ENCODE measurements at regions not wholly inside any gene's neighbourhood (a gene's known extent, or its start where the extent isn't known, plus 50 kb on each side); places are given as distances from the start of the nearest gene placed in this dataset.

DNA sequence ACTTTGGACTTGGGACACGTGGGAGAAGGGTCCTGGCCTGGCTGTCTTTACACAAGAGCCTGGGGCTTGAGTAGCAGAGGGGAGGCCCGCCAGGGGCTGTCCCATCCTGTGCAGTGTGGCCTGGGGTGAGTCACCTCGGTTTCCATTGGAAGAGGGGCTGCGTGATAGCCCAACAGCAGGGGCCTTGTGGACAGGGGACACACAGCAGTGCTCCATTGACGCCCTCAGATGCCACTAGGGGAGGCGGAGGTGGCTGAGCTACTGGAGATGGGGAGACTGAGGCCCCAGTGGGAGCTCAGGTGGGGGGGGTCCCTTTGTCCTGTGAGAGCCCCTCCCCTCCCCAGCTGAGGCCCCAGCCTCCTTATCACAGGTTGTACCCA is 50.0 kb upstream of the RNU6ATAC start:
- Histone ChIP-seq H3K36me3 (replicated peaks; ENCODE audit: control insufficient read depth, insufficient read depth, low read length) (no peaks in the 10 kb centered on the region), H3K4me3 (ENCODE audit: insufficient read depth, low read depth, low read length) (no peak overlapping the region), H3K27me3 (ENCODE audit: control insufficient read depth, insufficient read depth, low read length) (no peaks in the 10 kb centered on the region)
- peak; percentile 40 for DNase-seq

DNA sequence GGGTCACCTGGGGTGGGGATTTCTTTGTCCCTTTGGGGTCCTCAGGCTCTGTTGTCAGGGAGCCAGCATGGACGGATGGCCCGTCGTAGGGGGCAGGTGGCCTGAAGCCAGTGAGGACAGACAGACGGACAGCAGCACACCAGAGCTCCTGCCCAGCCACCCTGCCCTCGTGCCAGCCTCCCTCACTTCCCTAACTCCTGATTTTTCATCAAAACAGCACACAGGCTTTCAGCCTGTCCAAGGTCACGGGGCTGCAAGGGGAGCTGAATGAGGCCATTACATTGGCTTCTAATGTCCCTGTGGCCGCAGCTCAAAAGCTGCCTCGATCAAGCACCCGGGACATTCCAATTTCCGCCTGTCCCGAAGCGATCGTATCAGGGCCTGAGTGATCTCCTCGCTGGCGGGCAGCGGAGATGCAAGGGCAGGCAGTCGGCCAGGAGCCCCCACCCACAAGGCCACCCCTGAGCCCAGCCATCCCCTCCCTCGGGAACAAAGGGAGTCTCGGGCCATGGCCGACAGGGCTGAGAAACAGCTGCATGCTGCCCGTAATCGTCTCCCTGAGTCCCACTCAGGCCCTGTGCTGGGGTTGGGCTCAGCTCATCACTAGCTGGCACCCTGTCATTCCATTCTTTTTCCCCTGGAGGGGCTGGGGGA is 50.5 kb upstream of the RNU6ATAC start:
- no peak overlapping the region for H3K4me3 ChIP-seq (ENCODE audit: insufficient read depth, low read depth, low read length)
- no peaks in the 10 kb centered on the region for H3K27me3 ChIP-seq (ENCODE audit: control insufficient read depth, insufficient read depth, low read length)
- DNase-seq = no peak
- H3K36me3 ChIP-seq (replicated peaks; ENCODE audit: control insufficient read depth, insufficient read depth, low read length) = no peaks in the 10 kb centered on the region

DNA sequence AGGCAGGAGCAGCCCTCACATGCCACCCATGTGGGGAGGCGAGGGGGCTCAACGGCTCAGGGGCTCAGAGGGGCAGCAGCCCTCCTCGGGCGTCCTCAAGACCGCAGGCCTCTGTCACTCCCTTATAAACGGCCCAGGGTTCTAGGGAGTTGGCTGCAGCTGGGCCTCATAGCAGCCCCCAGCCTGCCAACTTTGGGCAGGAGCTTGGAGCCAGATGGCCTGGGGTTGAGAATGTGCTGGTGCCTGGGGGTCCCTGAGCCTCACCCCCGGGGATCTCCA is 51.0 kb upstream of the RNU6ATAC start:
- no peak overlapping the region for H3K4me3 ChIP-seq (ENCODE audit: insufficient read depth, low read depth, low read length)
- DNase-seq = peak; percentile 55
- no peaks in the 10 kb centered on the region for H3K27me3 ChIP-seq (ENCODE audit: control insufficient read depth, insufficient read depth, low read length)
- H3K36me3 ChIP-seq (replicated peaks; ENCODE audit: control insufficient read depth, insufficient read depth, low read length) = no peaks in the 10 kb centered on the region

DNA sequence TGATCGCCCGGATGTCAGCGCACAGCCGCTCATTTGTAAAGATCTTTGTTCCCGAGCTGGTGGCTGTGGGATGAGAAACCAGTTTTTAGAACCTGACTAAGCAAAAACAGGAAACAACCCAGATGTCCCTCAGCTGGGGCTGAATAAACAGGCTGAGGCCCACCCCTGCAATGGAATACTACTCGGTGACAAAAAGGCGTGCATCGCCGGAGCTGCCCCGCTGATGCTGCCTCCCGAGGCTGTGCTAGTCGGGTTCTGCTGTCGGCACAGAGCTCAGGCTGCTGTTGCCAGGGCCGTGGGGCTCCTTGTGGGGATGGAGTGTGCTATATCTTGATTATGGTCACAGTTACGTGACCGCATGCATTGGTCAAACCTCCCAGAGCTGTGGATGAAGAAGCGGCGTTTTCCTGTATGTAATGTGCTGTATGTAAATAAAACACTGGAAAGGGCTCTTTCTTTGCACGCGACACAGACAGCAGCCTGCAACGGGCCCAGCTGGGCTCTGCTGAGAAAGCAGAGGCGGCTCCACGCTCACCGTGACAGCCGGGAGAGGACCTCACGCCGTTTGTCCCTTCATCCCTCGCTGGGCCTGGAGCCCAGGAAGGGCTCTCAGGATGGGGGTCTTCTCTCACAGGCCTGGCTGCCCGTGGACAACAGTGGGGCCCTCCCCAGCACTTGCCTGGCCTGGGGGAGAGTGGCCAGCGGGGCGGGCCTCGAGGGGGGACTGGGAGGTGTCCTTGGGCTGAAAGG is 51.5 kb upstream of the RNU6ATAC start:
- peak; percentile 52 for DNase-seq
- H3K36me3 ChIP-seq (replicated peaks; ENCODE audit: control insufficient read depth, insufficient read depth, low read length) = no peaks in the 10 kb centered on the region
- no peak overlapping the region for H3K4me3 ChIP-seq (ENCODE audit: insufficient read depth, low read depth, low read length)
- no peaks in the 10 kb centered on the region for H3K27me3 ChIP-seq (ENCODE audit: control insufficient read depth, insufficient read depth, low read length)

DNA sequence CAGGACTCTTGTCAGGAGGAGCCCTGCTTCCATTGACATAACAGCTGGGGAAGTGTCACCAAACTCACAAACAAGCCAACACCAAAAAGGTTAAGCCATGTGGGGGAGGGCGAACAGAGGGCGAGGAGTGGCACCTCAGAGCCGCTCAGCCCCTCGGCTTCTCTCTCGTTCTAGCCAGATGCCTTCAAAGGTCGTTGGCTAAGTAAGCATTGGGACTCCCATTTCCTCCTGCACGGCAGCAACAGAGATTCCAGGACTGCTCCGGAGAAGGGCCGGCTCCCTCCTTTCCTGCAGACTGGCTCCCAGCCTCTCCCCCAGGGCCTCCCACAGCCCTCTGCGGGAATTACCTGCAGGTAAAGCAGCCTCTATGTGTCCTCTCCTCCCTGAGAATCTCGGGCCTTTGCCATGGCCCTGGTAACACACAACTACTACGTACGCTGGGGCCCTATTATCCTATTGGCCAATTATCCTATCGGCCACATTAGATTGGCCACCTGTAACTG is 52.1 kb upstream of the RNU6ATAC start:
- Histone ChIP-seq H3K4me3 (ENCODE audit: insufficient read depth, low read depth, low read length) (no peak overlapping the region), H3K36me3 (replicated peaks; ENCODE audit: control insufficient read depth, insufficient read depth, low read length) (no peaks in the 10 kb centered on the region), H3K27me3 (ENCODE audit: control insufficient read depth, insufficient read depth, low read length) (no peaks in the 10 kb centered on the region)
- DNase-seq = peak; percentile 62

DNA sequence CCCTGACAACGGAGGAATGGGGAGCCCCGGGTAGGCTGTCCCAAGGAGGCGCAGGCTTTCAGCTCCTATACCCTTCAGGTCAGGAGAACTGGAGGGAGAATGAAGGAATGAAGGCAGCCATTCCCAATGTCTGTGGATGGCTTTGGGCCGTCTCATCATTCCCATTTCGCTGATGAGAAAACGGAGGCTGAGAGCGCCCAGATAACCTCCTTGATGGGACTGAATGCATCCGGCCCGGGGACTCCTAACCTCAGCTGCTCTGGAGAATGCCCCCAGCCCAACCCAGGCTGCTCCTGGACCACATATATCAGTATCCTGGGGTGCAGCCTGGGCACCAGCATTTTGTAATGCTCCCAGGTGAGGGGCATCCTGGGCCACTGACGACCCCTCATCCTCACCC is 52.6 kb upstream of the RNU6ATAC start:
- Histone ChIP-seq H3K27me3 (ENCODE audit: control insufficient read depth, insufficient read depth, low read length) (no peaks in the 10 kb centered on the region), H3K36me3 (replicated peaks; ENCODE audit: control insufficient read depth, insufficient read depth, low read length) (no peaks in the 10 kb centered on the region), H3K4me3 (ENCODE audit: insufficient read depth, low read depth, low read length) (no peak overlapping the region)
- DNase-seq = no peak

DNA sequence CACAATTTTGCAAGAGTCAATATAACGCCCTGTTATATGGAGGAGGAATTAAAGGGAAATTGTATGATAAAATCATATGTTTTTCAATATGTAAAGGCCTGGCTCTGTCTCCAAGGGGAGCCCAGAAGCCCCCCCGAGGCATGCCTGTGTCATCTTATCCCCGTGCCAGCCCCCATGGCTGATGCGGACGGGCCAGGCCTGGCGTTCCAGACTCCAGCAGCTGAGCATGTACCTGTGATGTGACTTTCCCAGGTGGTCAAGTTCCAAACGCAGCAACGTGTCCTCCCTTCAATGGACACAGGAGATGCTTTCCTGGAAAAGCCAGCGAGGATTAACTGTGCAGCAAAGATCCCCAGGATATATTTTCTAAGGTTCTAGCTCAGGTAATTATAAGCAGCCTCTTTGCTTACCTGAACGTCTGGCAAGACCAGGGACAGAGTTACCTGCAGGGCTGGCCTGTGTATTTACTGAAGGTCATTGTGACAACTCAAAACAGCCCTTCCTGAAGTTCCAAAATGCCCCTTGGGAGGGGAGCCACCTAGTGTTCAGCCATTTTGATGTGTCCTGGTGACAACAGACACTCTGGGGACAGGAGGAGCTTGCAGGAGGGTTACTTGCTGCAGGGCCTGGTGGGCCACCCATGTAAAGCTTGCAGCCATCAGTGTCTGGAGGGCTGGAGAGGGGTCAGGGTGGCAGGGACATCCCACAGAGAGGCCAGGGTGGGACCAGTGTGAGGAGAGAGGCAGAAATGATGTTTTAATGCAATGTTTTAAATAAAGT is 53.3 kb upstream of the RNU6ATAC start:
- no peak overlapping the region for H3K4me3 ChIP-seq (ENCODE audit: insufficient read depth, low read depth, low read length)
- DNase-seq = peak; percentile 64
- no peaks in the 10 kb centered on the region for H3K27me3 ChIP-seq (ENCODE audit: control insufficient read depth, insufficient read depth, low read length)
- no peaks in the 10 kb centered on the region for H3K36me3 ChIP-seq (replicated peaks; ENCODE audit: control insufficient read depth, insufficient read depth, low read length)

DNA sequence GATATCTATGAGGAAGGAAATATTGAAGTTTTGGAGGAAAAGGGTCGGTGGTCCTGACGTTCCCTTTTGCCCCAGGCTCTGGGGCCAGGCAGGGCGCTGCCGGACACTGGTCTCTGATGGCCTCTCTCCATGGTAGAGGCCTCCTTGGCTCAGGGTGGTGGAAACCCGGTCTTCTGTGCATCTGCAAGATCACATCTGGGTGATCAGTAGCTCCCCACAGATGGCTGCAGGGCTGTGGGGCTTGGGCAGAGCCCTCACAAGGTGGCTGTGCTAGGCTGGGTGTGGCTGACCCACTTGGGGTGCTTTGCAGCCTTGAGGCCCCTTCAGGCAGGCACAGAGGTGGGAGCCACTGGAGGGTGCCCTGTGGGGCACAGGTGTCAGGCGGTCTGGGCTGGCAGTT is 53.9 kb upstream of the RNU6ATAC start:
- Histone ChIP-seq H3K4me3 (ENCODE audit: insufficient read depth, low read depth, low read length) (no peak overlapping the region), H3K36me3 (replicated peaks; ENCODE audit: control insufficient read depth, insufficient read depth, low read length) (no peaks in the 10 kb centered on the region), H3K27me3 (ENCODE audit: control insufficient read depth, insufficient read depth, low read length) (no peaks in the 10 kb centered on the region)
- peak; percentile 18 for DNase-seq

DNA sequence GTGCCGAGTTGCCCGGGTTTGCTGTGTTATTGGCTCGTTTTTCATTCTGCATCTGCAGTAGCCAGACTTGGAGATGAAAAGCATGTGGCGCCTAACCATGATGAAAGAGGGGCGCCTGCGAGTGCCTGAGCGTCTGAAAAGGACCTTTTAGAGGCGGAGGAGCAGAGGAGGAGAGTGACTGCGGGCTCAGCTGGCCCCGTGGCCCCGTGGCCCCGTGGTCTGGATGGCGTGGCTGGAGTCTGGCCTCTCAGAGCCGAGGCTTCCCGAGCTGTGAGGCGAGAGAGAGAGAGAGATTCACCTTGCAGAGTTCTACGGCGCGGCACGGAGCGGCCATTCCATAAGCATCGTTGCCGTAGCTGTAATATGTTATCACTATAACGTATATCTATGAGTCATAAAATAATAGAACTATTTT is 55.3 kb upstream of the RNU6ATAC start:
- Histone ChIP-seq H3K4me3 (ENCODE audit: insufficient read depth, low read depth, low read length) (no peak overlapping the region), H3K36me3 (replicated peaks; ENCODE audit: control insufficient read depth, insufficient read depth, low read length) (no peaks in the 10 kb centered on the region), H3K27me3 (ENCODE audit: control insufficient read depth, insufficient read depth, low read length) (no peaks in the 10 kb centered on the region)
- DNase-seq = peak; percentile 23

DNA sequence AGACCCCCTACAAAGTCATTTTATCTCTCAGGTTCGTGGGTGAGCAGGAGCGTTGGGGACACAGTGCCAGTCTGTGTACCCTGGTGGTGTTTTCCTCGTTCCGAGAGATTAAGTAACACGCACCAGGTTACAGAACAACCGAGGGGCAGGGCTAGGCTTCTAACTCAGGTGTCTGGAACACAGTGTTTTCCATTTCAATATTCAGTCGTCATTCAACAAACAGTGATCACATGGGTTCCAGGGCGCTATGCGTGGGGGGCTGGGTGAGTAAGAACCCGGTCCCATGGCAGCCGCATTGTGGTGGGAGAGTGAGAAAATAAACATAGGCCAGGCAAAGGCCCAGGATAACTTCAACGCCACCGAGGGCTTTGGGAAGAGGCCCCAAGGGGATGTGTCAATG is 55.9 kb upstream of the RNU6ATAC start:
- Histone ChIP-seq H3K4me3 (ENCODE audit: insufficient read depth, low read depth, low read length) (no peak overlapping the region), H3K27me3 (ENCODE audit: control insufficient read depth, insufficient read depth, low read length) (no peaks in the 10 kb centered on the region), H3K36me3 (replicated peaks; ENCODE audit: control insufficient read depth, insufficient read depth, low read length) (no peaks in the 10 kb centered on the region)
- peak; percentile 39 for DNase-seq

DNA sequence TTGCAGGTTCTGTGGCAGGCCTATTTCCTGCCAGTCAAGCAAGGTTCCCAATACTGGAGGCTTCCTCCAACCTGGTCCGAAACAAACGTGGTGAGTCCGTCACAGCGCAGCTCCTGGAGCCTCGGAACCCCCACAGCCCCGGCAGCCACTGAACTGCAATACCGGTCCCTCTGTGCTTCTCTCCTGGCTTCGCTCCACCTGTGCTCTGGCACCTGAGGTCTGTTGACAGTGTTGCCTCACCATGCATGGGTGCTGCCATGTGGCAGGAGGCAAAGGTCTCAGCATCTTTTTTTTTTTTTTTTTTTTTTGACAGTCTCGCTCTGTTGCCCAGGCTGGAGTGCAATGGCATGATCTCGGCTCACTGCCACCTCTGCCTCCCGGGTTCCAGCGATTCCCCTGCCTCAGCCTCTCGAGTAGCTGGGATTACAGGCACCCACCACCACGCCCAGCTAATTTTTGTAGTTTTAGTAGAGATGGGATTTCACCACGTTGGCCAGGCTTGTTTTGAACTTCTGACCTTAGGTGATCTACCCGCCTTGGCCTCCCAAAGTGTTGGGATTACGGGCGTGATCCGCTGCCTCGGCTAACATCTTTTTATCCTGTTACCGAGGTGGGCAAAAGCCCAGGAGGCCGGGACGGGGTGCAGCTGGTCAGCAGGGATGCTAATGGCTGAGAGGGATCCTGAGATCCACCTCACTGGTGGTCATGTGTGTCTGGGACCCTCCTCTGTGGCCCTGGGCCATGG is 57.1 kb upstream of the RNU6ATAC start:
- Histone ChIP-seq H3K27me3 (ENCODE audit: control insufficient read depth, insufficient read depth, low read length) (no peaks in the 10 kb centered on the region), H3K36me3 (replicated peaks; ENCODE audit: control insufficient read depth, insufficient read depth, low read length) (no peaks in the 10 kb centered on the region), H3K4me3 (ENCODE audit: insufficient read depth, low read depth, low read length) (no peak overlapping the region)
- DNase-seq = peak; percentile 32

DNA sequence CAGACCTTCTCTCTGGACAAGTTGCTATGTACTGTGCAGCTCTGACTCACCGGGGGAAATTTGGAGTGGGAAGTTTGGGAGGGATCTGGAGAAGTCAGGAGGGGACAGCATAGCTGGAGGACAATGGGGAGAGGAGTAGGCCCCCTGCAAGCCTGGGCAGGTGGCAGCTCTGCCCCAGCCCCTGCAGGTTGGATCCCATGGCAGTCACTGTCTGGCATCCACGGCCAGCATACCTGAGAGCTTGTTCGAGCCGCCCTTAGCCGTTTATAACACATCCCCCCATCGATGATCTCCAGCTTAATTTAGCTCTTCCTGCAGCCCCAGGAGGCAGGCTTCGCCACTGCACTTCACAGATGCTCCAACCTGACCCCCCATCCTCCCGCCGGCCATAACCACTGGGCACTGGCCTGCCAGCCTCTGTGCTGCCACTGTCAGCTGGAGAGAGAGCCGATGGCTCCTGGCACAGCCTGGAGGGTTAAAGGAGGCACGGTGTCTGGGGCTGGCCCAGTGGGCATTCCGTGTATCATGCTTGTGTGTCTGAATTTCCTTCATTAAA is 57.7 kb upstream of the RNU6ATAC start:
- DNase-seq = peak; percentile 50
- H3K4me3 ChIP-seq (ENCODE audit: insufficient read depth, low read depth, low read length) = no peak overlapping the region
- no peaks in the 10 kb centered on the region for H3K36me3 ChIP-seq (replicated peaks; ENCODE audit: control insufficient read depth, insufficient read depth, low read length)
- no peaks in the 10 kb centered on the region for H3K27me3 ChIP-seq (ENCODE audit: control insufficient read depth, insufficient read depth, low read length)

DNA sequence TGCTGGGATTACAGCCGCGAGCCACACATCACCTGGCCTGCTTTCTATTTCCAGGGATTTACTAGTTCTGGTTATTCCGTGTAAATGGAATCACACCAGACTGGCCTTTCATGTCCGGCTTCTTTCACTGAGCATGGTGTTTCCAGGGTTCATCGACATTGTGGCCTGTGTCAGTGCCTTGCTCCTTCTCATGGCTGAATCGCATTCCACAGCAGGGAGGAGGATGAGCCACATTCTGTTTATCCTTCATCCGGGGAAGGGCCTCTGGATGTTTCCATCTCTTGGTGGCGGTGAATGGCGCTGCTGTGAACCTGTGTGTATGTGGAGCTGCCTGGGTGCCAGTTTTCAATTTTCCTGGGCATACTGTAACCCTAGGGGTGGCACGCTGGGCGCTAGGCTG is 58.7 kb upstream of the RNU6ATAC start:
- H3K27me3 ChIP-seq (ENCODE audit: control insufficient read depth, insufficient read depth, low read length) = no peaks in the 10 kb centered on the region
- H3K4me3 ChIP-seq (ENCODE audit: insufficient read depth, low read depth, low read length) = no peak overlapping the region
- DNase-seq = peak; percentile 68
- H3K36me3 ChIP-seq (replicated peaks; ENCODE audit: control insufficient read depth, insufficient read depth, low read length) = no peaks in the 10 kb centered on the region

DNA sequence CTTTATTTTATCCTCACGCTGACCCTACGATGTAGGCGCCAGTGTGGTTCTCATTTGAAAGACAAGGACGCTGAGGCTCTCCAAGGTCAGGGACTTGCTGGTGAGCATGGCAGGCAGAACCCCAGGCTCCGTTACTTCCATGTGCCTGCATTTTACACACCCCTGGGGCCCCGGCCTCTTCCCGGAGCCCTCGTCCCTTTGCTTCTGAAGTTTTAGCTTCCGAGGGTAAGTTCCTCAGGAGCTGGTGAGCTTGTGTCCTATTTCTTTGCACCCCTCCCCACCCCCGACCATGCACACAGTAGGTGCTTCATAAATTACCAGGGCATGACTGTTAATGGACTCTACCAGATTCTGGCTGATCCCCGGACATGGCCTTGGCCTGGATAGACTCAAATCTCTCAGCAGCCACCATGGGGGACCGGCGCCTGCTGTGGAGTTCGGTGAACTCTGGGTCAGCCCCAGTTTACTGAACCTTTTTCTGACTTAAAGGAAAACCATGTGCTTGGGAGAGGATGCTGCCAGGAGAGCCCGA is 59.3 kb upstream of the RNU6ATAC start:
- no peak overlapping the region for H3K4me3 ChIP-seq (ENCODE audit: insufficient read depth, low read depth, low read length)
- peak; percentile 52 for DNase-seq
- no peaks in the 10 kb centered on the region for H3K27me3 ChIP-seq (ENCODE audit: control insufficient read depth, insufficient read depth, low read length)
- no peaks in the 10 kb centered on the region for H3K36me3 ChIP-seq (replicated peaks; ENCODE audit: control insufficient read depth, insufficient read depth, low read length)

Data from H7 (cell line).